ENCODE measurements at regions not wholly inside any gene's neighbourhood (a gene's known extent, or its start where the extent isn't known, plus 50 kb on each side); places are given as distances from the start of the nearest gene placed in this dataset.

- H3K27ac ChIP-seq (ENCODE audit: low read length): no peak overlapping the region
- CTCF ChIA-PET: interaction anchor here (0.6 kb wide), 1 partner anchor 133 kb away, joined by 3 read pairs; no protein-coding TSS in a partner anchor
- H3K36me3 ChIP-seq (ENCODE audit: control insufficient read depth, insufficient read depth, low read length): no peaks in the 10 kb centered on the region
- no peak for TF ChIP-seq REST (IDR thresholded peaks at IDR 0.05; ENCODE audit: insufficient read depth in 1 of 2, low read depth in 2 of 2, low read length in 1 of 2)
- TF ChIP-seq SIN3A (IDR thresholded peaks at IDR 0.05; ENCODE audit: borderline replicate concordance, insufficient read depth, low read depth, low read length): no peak
- no peak for TF ChIP-seq CTCF (IDR thresholded peaks at IDR 0.05)
- no peak for TF ChIP-seq TCF7L2 (IDR thresholded peaks at IDR 0.05; ENCODE audit: low read depth, low read length)
- TF ChIP-seq POLR2AphosphoS5 (IDR thresholded peaks at IDR 0.05; ENCODE audit: low read depth, low read length): no peak
- no TSS peak for BruUV-seq (replicated peaks)
- H3K4me3 ChIP-seq (ENCODE audit: low read depth in 2 of 2, low read length in 2 of 2): no peak overlapping the region
- in situ Hi-C loops (cut with HindIII; ENCODE audit: low pct_unique_long_range_greater_than_20kb, low sequenced_read_pairs) (no loop called here), intact Hi-C loops (cut with micrococcal nuclease; ENCODE audit: unreplicated experiment) (no loop called here)
- H3K27me3 ChIP-seq (ENCODE audit: control insufficient read depth, insufficient read depth, low read length): peaks cover 2% of the 10 kb centered on the region; the same call in 1 of the 2 replicates
- no peaks in the 10 kb centered on the region for H3K4me1 ChIP-seq (ENCODE audit: control insufficient read depth, insufficient read depth, low read length)
- POLR2A ChIA-PET: no interaction called here
- DNase-seq (ENCODE audit: low read depth, low spot score) (no peak), ATAC-seq (no peak)
- H3K9me3 ChIP-seq (ENCODE audit: control insufficient read depth, insufficient read depth, low read depth, low read length): no peaks in the 10 kb centered on the region
These were observed 219.0 kb upstream of the NAV2 start for GRCh38 chr11:19493446-19494213.

GRCh38 chr11:19482319-19483100 is 230.1 kb upstream of the NAV2 start:
- no peaks in the 10 kb centered on the region for H3K9me3 ChIP-seq (ENCODE audit: control insufficient read depth, insufficient read depth, low read depth, low read length)
- DNase-seq (ENCODE audit: low read depth, low spot score) (no peak), ATAC-seq (no peak)
- peaks cover 24% of the 10 kb centered on the region for H3K27me3 ChIP-seq (ENCODE audit: control insufficient read depth, insufficient read depth, low read length)
- no peaks in the 10 kb centered on the region for H3K36me3 ChIP-seq (ENCODE audit: control insufficient read depth, insufficient read depth, low read length)
- H3K4me1 ChIP-seq (ENCODE audit: control insufficient read depth, insufficient read depth, low read length): no peaks in the 10 kb centered on the region; the same call in 1 of the 2 replicates
- intact Hi-C loops (cut with micrococcal nuclease; ENCODE audit: unreplicated experiment): no loop called here
- CTCF ChIA-PET: no interaction called here
- no TSS peak for BruUV-seq (replicated peaks)
- no peak overlapping the region for H3K4me3 ChIP-seq (ENCODE audit: low read depth in 2 of 2, low read length in 2 of 2)
- POLR2A ChIA-PET: interaction anchor here (0.7 kb wide), 1 partner anchor 44 kb away, joined by 3 read pairs; no protein-coding TSS in a partner anchor
- in situ Hi-C loops (cut with HindIII; ENCODE audit: low pct_unique_long_range_greater_than_20kb, low sequenced_read_pairs): no loop called here
- TF ChIP-seq REST (IDR thresholded peaks at IDR 0.05; ENCODE audit: insufficient read depth in 1 of 2, low read depth in 2 of 2, low read length in 1 of 2): no peak
- no peak for TF ChIP-seq CTCF (IDR thresholded peaks at IDR 0.05)
- no peak for TF ChIP-seq POLR2AphosphoS5 (IDR thresholded peaks at IDR 0.05; ENCODE audit: low read depth, low read length)
- no peak for TF ChIP-seq SIN3A (IDR thresholded peaks at IDR 0.05; ENCODE audit: borderline replicate concordance, insufficient read depth, low read depth, low read length)
- TF ChIP-seq TCF7L2 (IDR thresholded peaks at IDR 0.05; ENCODE audit: low read depth, low read length): no peak
- H3K27ac ChIP-seq (ENCODE audit: low read length): no peak overlapping the region
